ENCODE measurements at regions not wholly inside any gene's neighbourhood (a gene's known extent, or its start where the extent isn't known, plus 50 kb on each side); places are given as distances from the start of the nearest gene placed in this dataset.

DNA sequence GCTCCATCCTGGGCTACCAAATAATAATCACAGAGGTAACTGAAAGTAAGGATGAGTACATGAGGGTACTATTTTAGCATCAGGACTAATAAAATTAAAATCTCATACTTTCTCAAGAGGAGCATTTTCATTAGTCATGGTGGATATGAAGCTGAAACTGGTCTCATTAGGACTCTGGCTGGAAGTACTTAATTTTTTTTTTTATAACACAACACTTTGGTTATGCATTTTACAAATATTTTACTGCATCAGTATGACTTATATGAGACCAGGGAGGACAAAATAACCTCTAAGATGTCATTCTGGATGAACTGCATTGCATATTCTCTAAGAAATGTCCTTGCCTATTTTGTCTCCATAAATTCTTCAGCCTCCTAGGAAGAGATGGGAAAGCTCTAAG, 290.9 kb downstream of the HLX start:
- H4K20me1 ChIP-seq (ENCODE audit: insufficient read depth, low read length): no peaks in the 10 kb centered on the region
- no peak for FAIRE-seq
- H3K4me2 ChIP-seq (ENCODE audit: low read depth, low read length): no peak overlapping the region
- DNase-seq (ENCODE audit: low spot score): no peak
- no peak overlapping the region for H3K9ac ChIP-seq (ENCODE audit: insufficient read depth, low read depth, low read length)
- POLR2A ChIA-PET: no interaction called here
- H3K4me1 ChIP-seq (ENCODE audit: insufficient read depth, low read length): no peaks in the 10 kb centered on the region
- no peak overlapping the region for H2AFZ ChIP-seq (ENCODE audit: low read length)
- CTCF ChIA-PET (ENCODE audit: low intra/inter-chr PET ratio, low total read pairs): no interaction called here
- ATAC-seq: no peak
- intact Hi-C loops (cut with micrococcal nuclease; ENCODE audit: unreplicated experiment) (no loop called here), in situ Hi-C loops (cut with HindIII; ENCODE audit: extremely low pct_ligation_motif_present, low pct_unique_long_range_greater_than_20kb) (no loop called here)
- H3K36me3 ChIP-seq (replicated peaks in 1 of 2; ENCODE audit: control insufficient read depth in 1 of 2, insufficient read depth in 2 of 2, low read length in 2 of 2): no peaks in the 10 kb centered on the region
- no peak overlapping the region for H3K27ac ChIP-seq (ENCODE audit: extremely low read length, insufficient read depth, low read length)
- no peak overlapping the region for H3K4me3 ChIP-seq (replicated peaks in 1 of 3; ENCODE audit: insufficient read depth in 1 of 3, low read depth in 2 of 3, low read length in 3 of 3)
- H3K9me3 ChIP-seq (ENCODE audit: low read length): no peaks in the 10 kb centered on the region
- no peaks in the 10 kb centered on the region for H3K79me2 ChIP-seq (ENCODE audit: insufficient read depth, low read length)
- no peak for TF ChIP-seq PPARG (CRISPR knock-in tag; conservative IDR thresholded peaks at IDR 0.05)
- TF ChIP-seq POLR2G (IDR thresholded peaks at IDR 0.05; ENCODE audit: low read depth, low read length): no peak
- no peak for TF ChIP-seq ZNF354B (CRISPR knock-in tag; IDR thresholded peaks at IDR 0.05)
- TF ChIP-seq ZSCAN20 (CRISPR knock-in tag; IDR thresholded peaks at IDR 0.05; ENCODE audit: borderline replicate concordance): no peak
- no peak for TF ChIP-seq NR1H2 (CRISPR knock-in tag; IDR thresholded peaks at IDR 0.05; ENCODE audit: borderline replicate concordance, low read depth)
- TF ChIP-seq MIER3 (CRISPR knock-in tag; IDR thresholded peaks at IDR 0.05; ENCODE audit: borderline replicate concordance): no peak
- TF ChIP-seq ZNF567 (CRISPR knock-in tag; IDR thresholded peaks at IDR 0.05; ENCODE audit: borderline replicate concordance): no peak
- TF ChIP-seq, protein P1, sequence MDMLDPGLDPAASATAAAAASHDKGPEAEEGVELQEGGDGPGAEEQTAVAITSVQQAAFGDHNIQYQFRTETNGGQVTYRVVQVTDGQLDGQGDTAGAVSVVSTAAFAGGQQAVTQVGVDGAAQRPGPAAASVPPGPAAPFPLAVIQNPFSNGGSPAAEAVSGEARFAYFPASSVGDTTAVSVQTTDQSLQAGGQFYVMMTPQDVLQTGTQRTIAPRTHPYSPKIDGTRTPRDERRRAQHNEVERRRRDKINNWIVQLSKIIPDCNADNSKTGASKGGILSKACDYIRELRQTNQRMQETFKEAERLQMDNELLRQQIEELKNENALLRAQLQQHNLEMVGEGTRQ (IDR thresholded peaks at IDR 0.05; ENCODE audit: low read depth, low read length): no peak
- TF ChIP-seq, protein P1 (CRISPR knock-in tag; IDR thresholded peaks at IDR 0.05; ENCODE audit: borderline replicate concordance): no peak
- TF ChIP-seq ZNF678 (CRISPR knock-in tag; IDR thresholded peaks at IDR 0.05): no peak
- no peak for TF ChIP-seq STAT5B (CRISPR knock-in tag; IDR thresholded peaks at IDR 0.05)
- TF ChIP-seq ZNF746 (CRISPR knock-in tag; IDR thresholded peaks at IDR 0.05): no peak
- TF ChIP-seq, protein P2, sequence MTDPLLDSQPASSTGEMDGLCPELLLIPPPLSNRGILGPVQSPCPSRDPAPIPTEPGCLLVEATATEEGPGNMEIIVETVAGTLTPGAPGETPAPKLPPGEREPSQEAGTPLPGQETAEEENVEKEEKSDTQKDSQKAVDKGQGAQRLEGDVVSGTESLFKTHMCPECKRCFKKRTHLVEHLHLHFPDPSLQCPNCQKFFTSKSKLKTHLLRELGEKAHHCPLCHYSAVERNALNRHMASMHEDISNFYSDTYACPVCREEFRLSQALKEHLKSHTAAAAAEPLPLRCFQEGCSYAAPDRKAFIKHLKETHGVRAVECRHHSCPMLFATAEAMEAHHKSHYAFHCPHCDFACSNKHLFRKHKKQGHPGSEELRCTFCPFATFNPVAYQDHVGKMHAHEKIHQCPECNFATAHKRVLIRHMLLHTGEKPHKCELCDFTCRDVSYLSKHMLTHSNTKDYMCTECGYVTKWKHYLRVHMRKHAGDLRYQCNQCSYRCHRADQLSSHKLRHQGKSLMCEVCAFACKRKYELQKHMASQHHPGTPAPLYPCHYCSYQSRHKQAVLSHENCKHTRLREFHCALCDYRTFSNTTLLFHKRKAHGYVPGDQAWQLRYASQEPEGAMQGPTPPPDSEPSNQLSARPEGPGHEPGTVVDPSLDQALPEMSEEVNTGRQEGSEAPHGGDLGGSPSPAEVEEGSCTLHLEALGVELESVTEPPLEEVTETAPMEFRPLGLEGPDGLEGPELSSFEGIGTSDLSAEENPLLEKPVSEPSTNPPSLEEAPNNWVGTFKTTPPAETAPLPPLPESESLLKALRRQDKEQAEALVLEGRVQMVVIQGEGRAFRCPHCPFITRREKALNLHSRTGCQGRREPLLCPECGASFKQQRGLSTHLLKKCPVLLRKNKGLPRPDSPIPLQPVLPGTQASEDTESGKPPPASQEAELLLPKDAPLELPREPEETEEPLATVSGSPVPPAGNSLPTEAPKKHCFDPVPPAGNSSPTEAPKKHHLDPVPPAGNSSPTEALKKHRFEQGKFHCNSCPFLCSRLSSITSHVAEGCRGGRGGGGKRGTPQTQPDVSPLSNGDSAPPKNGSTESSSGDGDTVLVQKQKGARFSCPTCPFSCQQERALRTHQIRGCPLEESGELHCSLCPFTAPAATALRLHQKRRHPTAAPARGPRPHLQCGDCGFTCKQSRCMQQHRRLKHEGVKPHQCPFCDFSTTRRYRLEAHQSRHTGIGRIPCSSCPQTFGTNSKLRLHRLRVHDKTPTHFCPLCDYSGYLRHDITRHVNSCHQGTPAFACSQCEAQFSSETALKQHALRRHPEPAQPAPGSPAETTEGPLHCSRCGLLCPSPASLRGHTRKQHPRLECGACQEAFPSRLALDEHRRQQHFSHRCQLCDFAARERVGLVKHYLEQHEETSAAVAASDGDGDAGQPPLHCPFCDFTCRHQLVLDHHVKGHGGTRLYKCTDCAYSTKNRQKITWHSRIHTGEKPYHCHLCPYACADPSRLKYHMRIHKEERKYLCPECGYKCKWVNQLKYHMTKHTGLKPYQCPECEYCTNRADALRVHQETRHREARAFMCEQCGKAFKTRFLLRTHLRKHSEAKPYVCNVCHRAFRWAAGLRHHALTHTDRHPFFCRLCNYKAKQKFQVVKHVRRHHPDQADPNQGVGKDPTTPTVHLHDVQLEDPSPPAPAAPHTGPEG (CRISPR knock-in tag; IDR thresholded peaks at IDR 0.05): no peak
- TF ChIP-seq, protein P3, sequence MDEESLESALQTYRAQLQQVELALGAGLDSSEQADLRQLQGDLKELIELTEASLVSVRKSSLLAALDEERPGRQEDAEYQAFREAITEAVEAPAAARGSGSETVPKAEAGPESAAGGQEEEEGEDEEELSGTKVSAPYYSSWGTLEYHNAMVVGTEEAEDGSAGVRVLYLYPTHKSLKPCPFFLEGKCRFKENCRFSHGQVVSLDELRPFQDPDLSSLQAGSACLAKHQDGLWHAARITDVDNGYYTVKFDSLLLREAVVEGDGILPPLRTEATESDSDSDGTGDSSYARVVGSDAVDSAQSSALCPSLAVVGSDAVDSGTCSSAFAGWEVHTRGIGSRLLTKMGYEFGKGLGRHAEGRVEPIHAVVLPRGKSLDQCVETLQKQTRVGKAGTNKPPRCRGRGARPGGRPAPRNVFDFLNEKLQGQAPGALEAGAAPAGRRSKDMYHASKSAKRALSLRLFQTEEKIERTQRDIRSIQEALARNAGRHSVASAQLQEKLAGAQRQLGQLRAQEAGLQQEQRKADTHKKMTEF (CRISPR knock-in tag; IDR thresholded peaks at IDR 0.05): no peak
- H3K27me3 ChIP-seq (ENCODE audit: control insufficient read depth in 1 of 2, insufficient read depth in 2 of 2, low read length in 2 of 2): no peaks in the 10 kb centered on the region
- BruUV-seq (replicated peaks): no TSS peak

Data from HepG2 (cell line).